HK-2 (cell line): ENCODE measurements at regions not wholly inside any gene's neighbourhood (a gene's known extent, or its start where the extent isn't known, plus 50 kb on each side); places are given as distances from the start of the nearest gene placed in this dataset.
"Not testable (repeated sequence)": the region's sequence is repeated elsewhere in the genome, so short reads cannot be mapped to it uniquely, and the experiment has no call there.

Experiments used
- DNase-seq: peaks from one replicate; pipeline ENCODE4 v3.0.0-alpha.2; 2018; ENCODE audit not compliant: unreplicated experiment

DNA sequence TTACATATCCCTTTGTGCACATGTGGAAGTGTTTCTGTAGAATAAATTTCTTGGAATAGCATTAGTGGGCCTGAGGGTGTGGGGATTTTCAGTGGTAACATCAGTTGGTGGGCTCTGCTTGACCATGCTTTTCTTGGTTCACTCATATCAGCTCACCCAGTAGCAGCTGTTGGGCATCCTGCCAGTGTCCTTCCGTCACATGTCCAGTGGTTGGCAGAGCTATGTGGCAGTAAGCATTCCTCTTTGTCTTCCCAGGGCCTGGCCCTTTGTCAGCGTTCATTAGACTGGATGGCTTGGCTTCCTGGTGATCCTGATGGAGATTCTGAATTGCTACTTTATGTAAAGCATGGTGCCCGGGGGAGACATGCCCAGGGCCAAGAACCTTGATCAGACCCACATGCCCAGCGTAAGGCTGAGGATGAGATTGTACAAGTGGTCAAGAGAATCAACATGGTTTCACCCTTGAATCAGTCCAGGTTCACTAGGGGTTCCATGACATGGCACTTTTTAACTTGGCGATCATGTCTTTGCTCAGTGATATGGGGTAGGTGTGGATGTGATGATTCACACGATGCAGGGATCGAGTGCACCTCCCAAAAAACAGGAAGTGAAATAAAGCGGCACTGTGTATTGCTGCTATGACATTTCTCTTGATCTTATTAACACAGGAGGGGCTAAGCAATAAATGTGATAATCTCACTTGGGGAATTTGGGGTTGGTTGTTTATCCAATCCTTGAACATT is 72.1 kb upstream of the IGFBP7 start:
- DNase-seq = no peak

DNA sequence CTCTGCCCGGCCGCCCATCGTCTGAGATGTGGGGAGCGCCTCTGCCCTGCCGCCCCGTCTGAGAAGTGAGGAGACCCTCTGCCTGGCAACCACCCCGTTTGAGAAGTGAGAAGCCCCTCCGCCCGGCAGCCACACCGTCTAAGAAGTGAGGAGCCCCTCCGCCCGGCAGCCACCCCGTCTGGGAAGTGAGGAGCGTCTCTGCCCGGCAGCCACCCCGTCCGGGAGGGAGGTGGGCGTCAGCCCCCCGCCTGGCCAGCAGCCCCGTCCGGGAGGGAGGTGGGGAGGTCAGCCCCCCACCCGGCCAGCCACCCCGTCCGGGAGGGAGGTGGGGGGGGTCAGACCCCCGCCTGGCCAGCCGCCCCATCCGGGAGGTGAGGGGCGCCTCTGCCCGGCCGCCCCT is 63.0 kb upstream of the IGFBP7 start:
- not testable (repeated sequence) for DNase-seq

DNA sequence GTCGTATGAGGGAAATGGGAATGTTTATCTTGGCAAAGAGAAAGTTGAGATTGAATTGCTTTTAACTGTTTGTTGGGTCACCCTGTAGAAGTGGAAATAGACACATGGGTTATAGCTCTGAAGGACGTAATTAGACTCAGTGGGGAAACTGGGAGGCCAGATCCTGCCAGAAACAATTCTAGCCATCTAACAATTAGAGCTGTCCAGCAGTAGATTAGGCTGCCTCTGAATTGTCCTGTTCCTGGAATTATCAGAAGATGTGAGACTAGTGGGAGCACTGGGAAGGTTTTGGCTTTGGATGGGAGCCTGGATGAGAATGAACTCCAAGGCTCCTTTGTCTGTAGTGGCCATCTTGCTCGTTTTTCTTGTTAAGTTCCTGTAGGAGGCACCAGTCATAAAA is 61.9 kb upstream of the IGFBP7 start:
- DNase-seq = no peak

DNA sequence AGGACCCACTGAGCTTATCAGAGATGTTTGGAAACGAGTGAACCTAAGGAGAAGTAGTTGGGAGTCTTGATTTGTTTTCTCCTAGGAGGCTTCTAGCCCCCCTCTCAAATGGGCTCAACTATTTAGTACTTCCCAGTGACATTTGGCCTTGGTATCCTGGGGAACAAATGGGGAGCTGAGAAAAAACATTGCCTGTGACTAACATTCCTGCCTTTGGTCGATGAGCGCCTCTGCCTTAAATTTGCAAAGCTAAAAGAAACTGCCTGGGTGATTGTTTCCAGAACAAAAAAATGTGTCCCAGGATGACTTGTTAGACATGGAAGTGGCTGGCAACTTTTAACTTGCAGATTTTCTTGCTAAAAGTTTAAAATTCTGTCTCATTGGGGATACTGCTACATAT is 58.8 kb upstream of the IGFBP7 start:
- no peak for DNase-seq

DNA sequence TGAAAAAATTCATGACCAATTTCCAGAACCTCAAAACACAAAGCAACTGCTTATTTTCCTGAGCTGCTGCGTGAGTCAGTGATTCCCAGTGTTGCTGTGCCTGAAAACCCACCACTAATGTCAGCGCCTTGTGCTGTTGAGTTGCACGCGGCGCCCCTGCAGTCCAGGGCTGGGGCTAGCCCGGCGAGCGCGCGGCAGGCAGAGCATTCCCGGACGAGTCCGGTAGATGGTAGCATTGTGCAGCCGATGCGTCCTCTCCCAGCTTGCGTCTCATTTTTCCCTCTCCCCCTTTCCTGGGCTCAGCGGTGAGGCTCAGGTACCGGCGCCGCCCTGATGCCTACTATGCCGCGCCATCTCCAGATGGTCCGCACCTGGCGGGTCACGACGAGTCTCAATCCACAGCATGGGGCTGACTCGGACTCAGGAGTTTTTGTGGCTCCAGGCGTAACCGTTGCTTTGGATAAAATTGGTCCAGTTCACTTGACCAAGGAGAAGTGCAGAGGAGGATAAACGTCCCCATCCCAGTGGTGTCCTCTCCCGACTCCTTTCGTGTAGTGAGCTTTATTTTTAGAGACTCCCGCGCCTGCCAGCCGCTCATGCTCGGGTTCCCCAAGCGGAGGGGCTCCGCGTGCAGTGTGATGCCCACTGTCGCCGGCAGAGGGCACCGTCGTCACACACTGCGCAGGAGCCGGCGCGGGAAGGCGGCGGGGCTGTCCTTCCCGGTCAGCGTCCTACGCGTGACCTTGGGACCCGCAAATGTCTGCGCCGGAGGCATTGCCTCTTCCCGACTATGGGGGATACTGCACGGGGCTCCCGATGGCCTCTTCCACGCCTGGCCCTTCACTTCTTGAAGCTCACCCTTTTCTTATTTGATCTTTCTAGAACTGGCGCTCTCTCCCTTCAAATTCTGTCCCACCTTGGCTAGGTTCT is 53.6 kb upstream of the IGFBP7 start:
- DNase-seq = peak; percentile 88

DNA sequence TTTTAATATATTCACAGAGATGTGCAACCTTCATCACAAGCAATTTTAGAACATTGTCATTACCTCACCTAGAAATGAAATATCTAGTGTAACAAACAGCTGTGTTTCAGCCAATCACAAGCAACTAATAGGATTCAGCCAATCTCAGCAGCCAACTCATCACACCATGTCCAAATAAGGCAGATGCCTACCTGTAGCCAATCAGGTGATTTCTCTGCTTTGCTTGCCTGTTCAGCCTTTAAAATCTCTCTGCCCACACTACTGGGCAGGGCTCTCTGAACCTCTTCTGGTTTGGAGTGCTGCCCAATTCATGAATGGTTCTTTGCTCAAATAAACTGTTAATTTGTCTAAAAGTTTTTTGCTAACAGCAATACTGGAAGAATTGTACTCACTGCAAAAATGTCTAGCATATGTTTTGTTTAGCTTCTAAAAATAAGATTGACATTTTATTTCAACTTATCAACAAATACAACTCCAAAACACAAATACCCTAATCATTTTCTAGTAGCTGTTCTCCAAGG is 52.4 kb upstream of the IGFBP7 start:
- no peak for DNase-seq
